ENCODE measurements at regions not wholly inside any gene's neighbourhood (a gene's known extent, or its start where the extent isn't known, plus 50 kb on each side); places are given as distances from the start of the nearest gene placed in this dataset.

DNA sequence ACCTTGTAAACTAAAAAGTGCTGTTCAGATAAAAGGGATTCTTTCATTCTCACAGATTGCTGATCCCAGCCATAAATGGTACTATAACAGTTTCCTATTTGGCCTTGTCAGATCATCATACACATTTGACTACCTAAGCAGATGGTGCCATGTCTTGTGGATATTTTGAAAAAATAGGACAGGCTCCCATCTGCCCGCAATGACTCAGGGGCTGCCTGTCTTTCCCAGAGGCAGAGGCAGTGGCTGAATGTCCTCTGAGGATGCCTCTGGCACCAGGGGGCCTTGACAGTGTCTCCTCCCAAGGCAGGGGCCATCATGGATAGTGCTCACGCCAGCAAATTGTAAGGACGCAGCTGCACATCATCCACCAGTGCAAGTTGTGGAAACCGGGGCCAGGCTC lies 323.0 kb upstream of the PODXL start:
- no peak for TF ChIP-seq CTCF (conservative IDR thresholded peaks at IDR 0.05; ENCODE audit: low read length)
- TF ChIP-seq EZH2phosphoT487 (IDR thresholded peaks at IDR 0.05; ENCODE audit: borderline replicate concordance): no peak
